Peyer's patch (tissue), 4 donors: ENCODE measurements at regions not wholly inside any gene's neighbourhood (a gene's known extent, or its start where the extent isn't known, plus 50 kb on each side); places are given as distances from the start of the nearest gene placed in this dataset.

ENCODE experiments used
- POLR2A ChIP-seq, 2 donors: fragments of 450-650 bp; IDR thresholded peaks; one replicate each; pipeline ENCODE4 v1.5.1; 2017; ENCODE audit warnings: antibody characterized with exemption in 2 of 2, mild to moderate bottlenecking in 2 of 2, moderate library complexity in 2 of 2
- TF ChIP-seq, protein P1 (sequence below), 6 experiments: fragments of 450-650 bp in 4 of 6; fragments of 200-600 bp in 2 of 6; sonication (generic) in 1 of 6; IDR thresholded peaks; one replicate each; pipeline ENCODE4 v1.5.1; 2017 to 2019; ENCODE audit warnings: antibody characterized with exemption in 6 of 6, mild to moderate bottlenecking in 3 of 6, moderate library complexity in 1 of 6

DNA sequence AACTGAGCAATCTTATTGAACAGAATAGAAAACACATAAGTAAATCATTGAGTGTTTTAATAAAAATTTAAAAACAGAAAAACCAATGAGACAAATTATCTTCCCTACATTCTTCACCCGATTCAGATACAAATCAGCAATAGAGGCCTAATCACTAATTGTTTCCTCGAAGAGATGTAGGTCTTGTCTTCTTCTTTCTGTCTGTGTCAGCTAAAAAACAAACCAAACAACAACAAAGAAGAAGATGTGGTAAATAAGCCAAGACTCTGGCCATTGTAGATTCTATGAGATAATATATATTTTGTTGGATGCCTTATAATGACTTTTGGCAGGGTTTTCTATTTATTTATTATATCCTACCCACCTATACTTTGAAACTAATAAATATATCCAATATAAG lies 200.9 kb upstream of the FSIP2 start:
- no peak for TF ChIP-seq POLR2A (IDR thresholded peaks at IDR 0.05)
- TF ChIP-seq, protein P1, sequence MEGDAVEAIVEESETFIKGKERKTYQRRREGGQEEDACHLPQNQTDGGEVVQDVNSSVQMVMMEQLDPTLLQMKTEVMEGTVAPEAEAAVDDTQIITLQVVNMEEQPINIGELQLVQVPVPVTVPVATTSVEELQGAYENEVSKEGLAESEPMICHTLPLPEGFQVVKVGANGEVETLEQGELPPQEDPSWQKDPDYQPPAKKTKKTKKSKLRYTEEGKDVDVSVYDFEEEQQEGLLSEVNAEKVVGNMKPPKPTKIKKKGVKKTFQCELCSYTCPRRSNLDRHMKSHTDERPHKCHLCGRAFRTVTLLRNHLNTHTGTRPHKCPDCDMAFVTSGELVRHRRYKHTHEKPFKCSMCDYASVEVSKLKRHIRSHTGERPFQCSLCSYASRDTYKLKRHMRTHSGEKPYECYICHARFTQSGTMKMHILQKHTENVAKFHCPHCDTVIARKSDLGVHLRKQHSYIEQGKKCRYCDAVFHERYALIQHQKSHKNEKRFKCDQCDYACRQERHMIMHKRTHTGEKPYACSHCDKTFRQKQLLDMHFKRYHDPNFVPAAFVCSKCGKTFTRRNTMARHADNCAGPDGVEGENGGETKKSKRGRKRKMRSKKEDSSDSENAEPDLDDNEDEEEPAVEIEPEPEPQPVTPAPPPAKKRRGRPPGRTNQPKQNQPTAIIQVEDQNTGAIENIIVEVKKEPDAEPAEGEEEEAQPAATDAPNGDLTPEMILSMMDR (IDR thresholded peaks at IDR 0.05), result no peak
